Ascending aorta (tissue), 2 donors: ENCODE measurements at regions not wholly inside any gene's neighbourhood (a gene's known extent, or its start where the extent isn't known, plus 50 kb on each side); places are given as distances from the start of the nearest gene placed in this dataset.

Experiments used
- DNase-seq, 2 donors: peaks; one replicate each; pipeline ENCODE4 v3.0.0-alpha.2; 2019; ENCODE audit warnings: low spot score in 2 of 2
- H3K27ac ChIP-seq, 2 donors: fragments of 200-600 bp; sonication (generic); one replicate each; pipeline ENCODE4 v1.5.1; 2016 to 2017; ENCODE audit warnings: mild to moderate bottlenecking in 1 of 2
- H3K27me3 ChIP-seq: fragments of 200-600 bp; sonication (generic); one replicate; pipeline ENCODE4 v1.5.1; 2017
- H3K36me3 ChIP-seq, 2 donors: fragments of 200-600 bp; sonication (generic); one replicate each; pipeline ENCODE4 v1.5.1; 2016
- H3K4me1 ChIP-seq, 2 donors: fragments of 200-600 bp; sonication (generic); one replicate each; pipeline ENCODE4 v1.5.1; 2016 to 2017; ENCODE audit warnings: mild to moderate bottlenecking in 1 of 2
- H3K4me3 ChIP-seq, 2 donors: fragments of 200-600 bp; sonication (generic); one replicate each; pipeline ENCODE4 v1.5.1; 2016 to 2017; ENCODE audit warnings: mild to moderate bottlenecking in 1 of 2
- H3K9me3 ChIP-seq, 2 donors: fragments of 200-600 bp; sonication (generic); one replicate each; pipeline ENCODE4 v1.5.1; 2016
- CTCF ChIP-seq, 3 experiments: fragments of 200-600 bp in 2 of 3; fragments of 450-650 bp in 1 of 3; sonication (generic) in 2 of 3; IDR thresholded peaks; one replicate each; pipeline ENCODE4 v1.5.1; 2016 to 2019; ENCODE audit warnings: antibody characterized with exemption in 3 of 3, mild to moderate bottlenecking in 1 of 3, moderate library complexity in 1 of 3
- intact Hi-C: fragments of 100-400 bp; cut with DNase I; formaldehyde crosslinking; loops from one replicate; pipeline ENCODE4 v1.15.1; 2023

DNA sequence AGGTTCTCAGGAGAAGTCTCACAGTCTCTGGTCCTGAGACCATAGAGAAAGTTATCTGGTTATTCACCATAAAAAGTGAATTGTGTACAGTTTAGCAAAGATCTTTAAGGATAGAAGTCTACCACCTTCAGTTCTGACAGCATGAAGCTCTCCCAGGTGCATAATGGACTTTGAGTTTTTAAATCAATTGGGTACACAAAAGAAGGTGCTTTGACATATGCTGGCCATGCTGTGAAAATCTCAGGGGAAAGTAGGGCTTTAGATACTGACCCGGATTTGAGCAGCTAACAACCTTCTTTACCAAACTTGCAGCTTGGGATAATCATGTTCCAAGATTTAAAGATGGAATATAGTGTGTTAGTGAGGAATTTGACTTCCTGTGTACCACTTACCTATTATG is 264.2 kb downstream of the ZSWIM6 start:
- Histone ChIP-seq H3K36me3 (no peaks in the 10 kb centered on the region), H3K27me3 (no peaks in the 10 kb centered on the region), H3K27ac (no peak overlapping the region), H3K4me1 (peaks cover 0 to 5% of the 10 kb centered on the region in 2 donors), H3K9me3 (no peaks in the 10 kb centered on the region), H3K4me3 (no peak overlapping the region)
- intact Hi-C loops, result no loop called here
- TF ChIP-seq CTCF (IDR thresholded peaks at IDR 0.05), result no peak
- no peak for DNase-seq

DNA sequence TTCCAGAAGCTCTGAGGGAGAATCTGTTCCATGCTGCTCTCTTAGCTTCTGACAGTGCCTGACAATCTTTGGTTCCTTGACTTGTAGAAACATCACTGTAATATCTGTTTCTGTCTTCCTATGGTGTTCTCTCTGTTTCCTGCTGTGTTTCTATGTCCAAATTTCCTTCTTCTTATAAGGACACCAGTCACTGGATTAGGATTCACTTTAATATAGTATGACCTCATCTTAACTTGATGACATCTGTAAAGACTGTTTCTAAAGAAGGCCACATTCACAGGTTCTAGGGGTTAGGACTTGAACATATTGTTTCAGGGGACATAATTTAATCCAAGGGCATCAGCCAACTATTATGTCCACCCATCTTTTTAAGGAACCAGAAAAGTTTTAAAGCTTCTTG is 265.6 kb downstream of the ZSWIM6 start:
- DNase-seq, result no peak
- peaks cover 0 to 5% of the 10 kb centered on the region in 2 donors for H3K4me1 ChIP-seq
- no peaks in the 10 kb centered on the region for H3K9me3 ChIP-seq
- no peaks in the 10 kb centered on the region for H3K36me3 ChIP-seq
- H3K4me3 ChIP-seq, result no peak overlapping the region
- H3K27ac ChIP-seq, result no peak overlapping the region
- H3K27me3 ChIP-seq, result no peaks in the 10 kb centered on the region
- intact Hi-C loops, result no loop called here
- no peak for TF ChIP-seq CTCF (IDR thresholded peaks at IDR 0.05)

- intact Hi-C loops, result no loop called here
- no peaks in the 10 kb centered on the region for H3K9me3 ChIP-seq
- no peak for TF ChIP-seq CTCF (IDR thresholded peaks at IDR 0.05)
- no peak for DNase-seq
- H3K4me3 ChIP-seq, result no peak overlapping the region
- no peaks in the 10 kb centered on the region for H3K36me3 ChIP-seq
- H3K27ac ChIP-seq, result no peak overlapping the region
- H3K27me3 ChIP-seq, result no peaks in the 10 kb centered on the region
- peaks cover 0 to 5% of the 10 kb centered on the region in 2 donors for H3K4me1 ChIP-seq
Observed at GRCh38 chr5:61598126-61598525, 266.1 kb downstream of the ZSWIM6 start.

GRCh38 chr5:61599370-61600122 is 267.5 kb downstream of the ZSWIM6 start:
- DNase-seq, result no peak
- Histone ChIP-seq H3K27me3 (no peaks in the 10 kb centered on the region), H3K4me3 (no peak overlapping the region), H3K36me3 (no peaks in the 10 kb centered on the region), H3K9me3 (no peaks in the 10 kb centered on the region), H3K27ac (no peak overlapping the region), H3K4me1 (peaks cover 0 to 11% of the 10 kb centered on the region in 2 donors)
- no peak for TF ChIP-seq CTCF (IDR thresholded peaks at IDR 0.05)
- intact Hi-C loops, result no loop called here

GRCh38 chr5:61600123-61600444 is 268.0 kb downstream of the ZSWIM6 start:
- no peaks in the 10 kb centered on the region for H3K9me3 ChIP-seq
- H3K4me3 ChIP-seq, result no peak overlapping the region
- DNase-seq, result no peak
- H3K27me3 ChIP-seq, result no peaks in the 10 kb centered on the region
- intact Hi-C loops, result no loop called here
- TF ChIP-seq CTCF (IDR thresholded peaks at IDR 0.05), result no peak
- H3K36me3 ChIP-seq, result no peaks in the 10 kb centered on the region
- no peak overlapping the region for H3K27ac ChIP-seq
- H3K4me1 ChIP-seq, result peaks cover 0 to 11% of the 10 kb centered on the region in 2 donors
